ENCODE measurements at regions not wholly inside any gene's neighbourhood (a gene's known extent, or its start where the extent isn't known, plus 50 kb on each side); places are given as distances from the start of the nearest gene placed in this dataset.
"Not testable (repeated sequence)": the region's sequence is repeated elsewhere in the genome, so short reads cannot be mapped to it uniquely, and the experiment has no call there.

DNA sequence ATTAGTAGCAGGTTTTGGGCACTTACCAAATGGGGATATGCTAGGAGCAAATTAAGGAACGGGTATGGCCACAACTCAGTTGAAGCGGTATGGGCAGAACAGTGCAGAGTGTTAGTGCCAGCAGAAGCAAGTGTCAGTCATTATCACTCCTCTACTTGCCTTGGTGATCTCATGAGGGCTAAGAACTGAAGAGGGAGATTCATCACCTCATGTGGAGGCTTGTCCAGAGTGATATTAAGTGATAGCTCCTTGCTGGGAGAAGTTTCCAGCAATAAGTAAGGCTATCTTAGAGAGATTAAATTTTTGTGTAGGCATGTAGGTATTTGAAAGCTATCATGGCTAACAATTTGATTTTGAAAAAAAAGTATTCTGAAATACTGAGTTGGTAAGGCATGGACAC is 615.4 kb upstream of the SMIM31 start:
- Histone ChIP-seq H3K4me3 (replicated peaks; ENCODE audit: low read depth, low read length) (no peak overlapping the region), H3K27me3 (replicated peaks; ENCODE audit: control insufficient read depth, insufficient read depth, low read length) (no peaks in the 10 kb centered on the region), H3K36me3 (ENCODE audit: control insufficient read depth, insufficient read depth, low read length) (no peaks in the 10 kb centered on the region)
- TF ChIP-seq CTCF (IDR thresholded peaks at IDR 0.05; ENCODE audit: insufficient read depth, low read length, poor library complexity, severe bottlenecking): no peak
- no peak for DNase-seq (ENCODE audit: extremely low read depth, insufficient read length)

DNA sequence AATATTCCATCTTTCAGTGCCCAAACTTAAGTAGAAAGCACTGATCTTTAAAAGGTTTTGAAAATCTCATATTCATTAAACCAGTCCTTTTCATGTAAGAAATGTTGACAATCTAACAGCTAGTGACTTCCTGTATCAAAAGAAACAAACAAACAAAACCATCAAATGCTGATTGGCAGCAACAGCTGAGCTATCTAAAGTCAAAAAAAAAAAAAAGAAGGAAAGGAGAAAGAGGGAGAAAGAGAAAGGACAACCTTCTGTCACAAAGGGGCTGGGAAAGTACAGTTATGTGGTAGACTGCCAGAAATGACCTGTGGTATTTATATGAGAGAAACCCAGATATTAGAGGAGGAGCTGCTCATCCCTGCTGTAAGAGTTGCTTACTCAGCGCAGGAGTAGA is 614.6 kb upstream of the SMIM31 start:
- TF ChIP-seq CTCF (IDR thresholded peaks at IDR 0.05; ENCODE audit: insufficient read depth, low read length, poor library complexity, severe bottlenecking): no peak

DNA sequence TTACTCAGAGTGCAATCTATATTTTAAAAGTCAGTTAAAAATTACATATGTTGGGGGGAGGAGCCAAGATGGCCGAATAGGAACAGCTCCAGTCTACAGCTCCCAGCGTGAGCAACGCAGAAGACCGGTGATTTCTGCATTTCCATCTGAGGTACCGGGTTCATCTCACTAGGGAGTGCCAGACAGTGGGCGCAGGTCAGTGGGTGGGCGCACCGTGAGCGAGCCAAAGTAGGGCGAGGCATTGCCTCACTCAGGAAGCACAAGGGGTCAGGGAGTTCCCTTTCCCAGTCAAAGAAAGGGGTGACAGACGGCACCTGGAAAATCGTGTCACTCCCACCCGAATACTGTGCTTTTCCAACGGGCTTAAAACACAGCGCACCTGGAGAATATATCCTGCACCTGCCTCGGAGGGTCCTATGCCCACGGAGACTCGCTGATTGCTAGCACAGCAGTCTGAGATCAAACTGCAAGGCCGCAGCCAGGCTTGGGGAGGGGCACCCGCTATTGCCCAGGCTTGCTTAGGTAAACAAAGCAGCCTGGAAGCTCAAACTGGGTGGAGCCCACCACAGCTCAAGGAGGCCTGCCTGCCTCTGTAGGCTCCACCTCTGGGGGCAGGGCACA is 612.1 kb upstream of the SMIM31 start:
- not testable (repeated sequence) for H3K36me3 ChIP-seq (ENCODE audit: control insufficient read depth, insufficient read depth, low read length); H3K27me3 ChIP-seq (replicated peaks; ENCODE audit: control insufficient read depth, insufficient read depth, low read length); DNase-seq (ENCODE audit: extremely low read depth, insufficient read length); H3K4me3 ChIP-seq (replicated peaks; ENCODE audit: low read depth, low read length)

More for the DNA sequence above, 614.6 kb upstream of the SMIM31 start:
- no peak overlapping the region for H3K4me3 ChIP-seq (replicated peaks; ENCODE audit: low read depth, low read length)
- no peak for DNase-seq (ENCODE audit: extremely low read depth, insufficient read length)
- H3K36me3 ChIP-seq (ENCODE audit: control insufficient read depth, insufficient read depth, low read length): no peaks in the 10 kb centered on the region
- no peaks in the 10 kb centered on the region for H3K27me3 ChIP-seq (replicated peaks; ENCODE audit: control insufficient read depth, insufficient read depth, low read length)

- Histone ChIP-seq H3K36me3 (ENCODE audit: control insufficient read depth, insufficient read depth, low read length) (no peaks in the 10 kb centered on the region), H3K4me3 (replicated peaks; ENCODE audit: low read depth, low read length) (no peak overlapping the region), H3K27me3 (replicated peaks; ENCODE audit: control insufficient read depth, insufficient read depth, low read length) (no peaks in the 10 kb centered on the region)
- no peak for DNase-seq (ENCODE audit: extremely low read depth, insufficient read length)
- no peak for TF ChIP-seq CTCF (IDR thresholded peaks at IDR 0.05; ENCODE audit: insufficient read depth, low read length, poor library complexity, severe bottlenecking)
Measured at GRCh38 chr4:164154416-164154815, 599.5 kb upstream of the SMIM31 start.

GRCh38 chr4:164169591-164169990 is 584.3 kb upstream of the SMIM31 start:
- Histone ChIP-seq H3K4me3 (replicated peaks; ENCODE audit: low read depth, low read length) (no peak overlapping the region), H3K27me3 (replicated peaks; ENCODE audit: control insufficient read depth, insufficient read depth, low read length) (no peaks in the 10 kb centered on the region), H3K36me3 (ENCODE audit: control insufficient read depth, insufficient read depth, low read length) (no peaks in the 10 kb centered on the region)
- no peak for TF ChIP-seq CTCF (IDR thresholded peaks at IDR 0.05; ENCODE audit: insufficient read depth, low read length, poor library complexity, severe bottlenecking)
- no peak for DNase-seq (ENCODE audit: extremely low read depth, insufficient read length)

DNA sequence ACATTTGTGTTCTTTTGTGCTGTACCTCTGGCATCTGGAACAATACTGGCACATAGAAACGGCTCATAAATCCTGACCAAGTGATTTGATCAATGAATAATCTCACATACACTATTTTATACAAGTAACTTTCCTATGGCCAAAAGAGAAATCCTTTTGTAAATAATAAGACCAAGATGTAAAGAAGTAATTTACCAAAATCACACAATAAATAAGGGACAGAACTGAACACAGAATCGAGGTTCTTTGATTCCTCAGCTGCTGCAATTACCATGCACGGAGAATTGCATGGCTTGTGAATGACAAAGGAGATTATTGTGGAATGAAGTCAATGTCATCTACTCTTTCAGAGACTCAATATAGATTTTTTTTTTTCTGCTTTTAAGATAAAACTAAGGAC is 576.8 kb upstream of the SMIM31 start:
- Histone ChIP-seq H3K27me3 (replicated peaks; ENCODE audit: control insufficient read depth, insufficient read depth, low read length) (no peaks in the 10 kb centered on the region), H3K4me3 (replicated peaks; ENCODE audit: low read depth, low read length) (no peak overlapping the region), H3K36me3 (ENCODE audit: control insufficient read depth, insufficient read depth, low read length) (no peaks in the 10 kb centered on the region)
- no peak for TF ChIP-seq CTCF (IDR thresholded peaks at IDR 0.05; ENCODE audit: insufficient read depth, low read length, poor library complexity, severe bottlenecking)
- no peak for DNase-seq (ENCODE audit: extremely low read depth, insufficient read length)

Measured in GM06990 (cell line).